CD4-positive, alpha-beta T cell treated with Interleukin-10 for 1 hour (primary cell): ENCODE measurements at regions not wholly inside any gene's neighbourhood (a gene's known extent, or its start where the extent isn't known, plus 50 kb on each side); places are given as distances from the start of the nearest gene placed in this dataset.
"Not testable (repeated sequence)": the region's sequence is repeated elsewhere in the genome, so short reads cannot be mapped to it uniquely, and the experiment has no call there.

ENCODE experiments used
- DNase-seq: peaks from one replicate; pipeline ENCODE4 v3.0.0-alpha.2; 2020

DNA sequence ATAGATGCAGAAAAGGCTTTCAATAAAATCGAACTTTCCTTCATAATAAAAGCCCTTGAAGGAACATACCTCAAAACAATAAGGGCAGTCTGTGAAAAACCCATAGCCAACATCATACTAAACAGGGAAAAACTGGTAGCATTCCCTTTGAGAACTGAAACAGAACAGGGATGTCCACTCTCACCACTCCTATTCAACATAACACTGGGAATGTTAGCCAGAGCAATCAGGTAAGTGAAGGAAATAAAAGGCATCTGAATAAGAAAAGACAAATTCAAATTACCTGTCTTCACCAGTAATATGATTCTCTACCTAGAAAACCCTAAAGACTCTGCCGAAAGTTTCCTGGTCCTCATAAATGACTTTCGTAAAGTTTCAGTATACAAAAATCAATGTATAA, 861.0 kb upstream of the VRK2 start:
- DNase-seq, result no peak

DNA sequence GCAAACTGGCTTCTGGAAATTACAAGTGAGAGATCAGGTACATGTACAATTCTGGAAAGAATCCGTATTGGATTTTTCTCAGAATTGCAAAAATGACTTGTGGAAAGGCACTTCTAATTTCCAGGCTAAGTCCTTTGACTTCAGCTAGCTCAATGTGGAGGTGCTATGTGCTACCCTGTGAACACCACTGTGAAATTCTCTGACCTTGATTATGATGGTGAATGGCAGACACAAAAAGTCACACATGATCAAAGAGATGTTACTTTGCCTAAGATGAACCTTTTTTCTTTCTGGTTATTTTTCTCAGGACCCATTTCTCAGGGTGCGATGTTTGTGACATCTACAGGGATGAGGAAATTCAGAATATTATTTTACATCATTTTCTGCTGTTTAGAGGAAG, 856.6 kb upstream of the VRK2 start:
- no peak for DNase-seq

DNA sequence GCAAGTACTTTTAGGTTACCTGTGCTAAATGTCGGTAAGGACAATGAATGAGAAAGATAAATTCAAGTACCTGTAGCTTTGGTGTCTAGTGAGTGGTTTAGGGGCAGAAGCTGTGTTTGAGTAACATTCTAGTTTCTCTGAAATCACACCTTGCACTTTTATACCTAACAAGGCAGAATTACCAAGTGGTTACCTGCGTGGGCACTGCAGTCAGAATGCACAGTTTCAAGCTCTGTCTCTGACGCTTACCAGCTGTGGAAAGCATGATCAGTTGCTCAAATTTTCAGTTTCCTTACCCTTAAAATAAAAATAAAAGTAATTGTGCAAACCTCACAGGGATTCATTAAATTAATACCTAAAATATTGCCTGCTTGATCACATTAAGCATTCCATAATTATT, 846.9 kb upstream of the VRK2 start:
- DNase-seq, result no peak

DNA sequence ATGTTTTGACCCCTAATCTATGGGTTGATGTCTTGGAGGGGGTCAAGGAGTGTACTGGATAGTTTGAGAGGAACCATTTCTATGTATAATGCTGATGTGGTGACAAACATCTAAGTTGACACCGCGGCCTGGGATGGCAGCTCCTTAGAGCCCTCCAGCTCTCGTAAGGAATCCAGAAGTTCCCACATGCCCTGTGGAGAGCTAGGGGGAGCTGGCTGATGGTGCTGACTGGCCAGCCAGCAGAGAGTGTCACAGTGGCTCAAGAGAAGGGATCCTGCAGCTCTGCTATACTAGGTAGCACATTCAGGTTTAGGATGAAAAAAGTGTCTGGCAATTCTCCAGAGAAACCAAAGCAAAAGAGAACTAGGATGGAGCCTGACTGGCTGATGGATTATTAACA, 842.2 kb upstream of the VRK2 start:
- no peak for DNase-seq

DNA sequence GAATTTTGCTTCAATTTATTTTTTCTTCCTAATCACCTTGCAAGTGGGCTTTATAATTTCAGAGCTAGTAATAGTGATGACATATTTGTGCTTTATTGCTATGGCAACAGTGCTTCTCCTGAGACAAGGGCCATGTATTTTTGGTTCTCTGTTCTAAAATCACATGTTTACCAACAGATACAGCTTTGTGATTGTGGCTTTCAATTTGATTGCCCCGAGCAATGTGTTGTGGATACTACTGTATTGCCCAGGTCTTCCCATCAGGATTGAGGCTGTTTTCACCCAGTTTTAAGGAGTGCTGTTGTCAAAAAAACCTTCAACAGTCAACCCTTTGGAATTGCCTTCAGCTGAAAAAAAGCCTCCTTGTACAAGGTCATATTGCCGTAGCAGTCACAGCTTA, 841.4 kb upstream of the VRK2 start:
- DNase-seq, result no peak

DNA sequence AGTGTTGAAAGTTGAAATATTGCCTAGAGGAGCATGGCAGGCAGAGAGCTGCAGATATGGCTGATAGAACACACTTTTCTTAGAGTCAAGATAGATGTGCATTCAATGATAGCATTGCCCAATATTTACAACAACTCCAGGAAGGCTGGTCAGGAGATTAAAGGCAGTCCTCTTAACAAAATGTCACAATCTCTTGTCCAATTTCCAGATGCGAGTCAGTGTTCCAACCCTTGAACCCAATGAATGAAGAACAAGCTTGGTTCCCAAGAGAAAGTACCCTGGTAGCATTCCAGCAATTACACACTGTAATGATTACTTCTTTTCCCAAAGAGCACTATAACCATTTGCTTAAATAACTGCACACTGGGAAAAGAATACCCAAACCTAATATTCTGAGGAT, 839.4 kb upstream of the VRK2 start:
- DNase-seq, result no peak

DNA sequence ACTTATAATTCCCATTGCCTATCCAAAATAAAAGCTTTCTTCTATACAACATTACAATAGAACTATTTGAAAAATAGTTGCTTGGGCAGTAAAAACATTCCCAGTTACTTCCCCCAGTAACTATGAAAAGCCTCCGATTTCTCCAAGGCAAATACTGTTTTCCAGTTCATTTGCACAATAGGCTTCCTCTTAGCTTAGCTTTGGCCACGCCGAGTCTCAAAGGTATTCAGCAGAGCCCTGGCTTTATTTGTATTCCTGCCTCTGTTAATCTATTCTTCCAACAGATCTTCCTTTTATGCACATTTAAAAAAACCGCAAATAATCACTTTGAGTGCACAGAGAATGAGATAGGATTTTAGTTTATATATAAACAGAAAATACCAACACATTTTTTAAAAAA, 836.8 kb upstream of the VRK2 start:
- DNase-seq, result no peak

DNA sequence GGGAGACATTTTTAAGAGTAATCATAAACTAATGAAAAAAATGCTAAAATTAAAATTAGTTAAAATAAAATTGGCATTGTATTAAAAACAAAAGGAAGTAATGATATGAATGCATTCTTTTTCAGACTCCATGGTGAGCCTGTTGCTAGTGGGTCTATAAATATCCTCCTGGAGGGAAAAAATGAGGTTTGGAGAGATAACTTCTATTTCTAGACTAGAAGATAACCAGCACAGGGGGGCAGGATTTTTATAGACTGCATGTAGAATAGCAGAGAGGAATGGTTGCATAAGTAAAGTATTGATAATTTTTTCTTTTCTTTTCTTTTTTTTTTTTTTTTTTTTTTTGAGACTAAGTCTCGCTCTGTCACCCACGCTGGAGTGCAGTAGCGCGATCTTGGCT, 835.8 kb upstream of the VRK2 start:
- DNase-seq, result no peak

DNA sequence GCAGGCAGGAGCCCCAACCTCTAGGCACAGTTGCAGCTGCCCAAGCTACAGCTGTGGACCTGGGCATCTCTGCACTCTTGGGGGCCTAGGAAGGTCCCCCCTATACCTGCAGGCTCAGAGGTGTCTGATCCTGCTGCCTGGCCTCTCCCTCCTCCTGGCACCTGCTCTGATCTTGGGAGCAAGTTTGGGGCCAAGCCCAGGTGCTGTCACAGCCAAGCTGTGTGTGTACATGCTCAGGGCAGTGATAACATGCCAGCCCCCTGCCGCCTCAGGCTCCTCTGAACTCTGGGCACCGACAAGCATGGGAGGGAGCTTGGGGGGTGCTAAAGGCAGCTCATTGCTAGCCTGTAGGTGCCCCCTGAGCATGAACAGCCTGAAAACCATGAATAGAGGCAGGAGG, 829.6 kb upstream of the VRK2 start:
- DNase-seq, result no peak

DNA sequence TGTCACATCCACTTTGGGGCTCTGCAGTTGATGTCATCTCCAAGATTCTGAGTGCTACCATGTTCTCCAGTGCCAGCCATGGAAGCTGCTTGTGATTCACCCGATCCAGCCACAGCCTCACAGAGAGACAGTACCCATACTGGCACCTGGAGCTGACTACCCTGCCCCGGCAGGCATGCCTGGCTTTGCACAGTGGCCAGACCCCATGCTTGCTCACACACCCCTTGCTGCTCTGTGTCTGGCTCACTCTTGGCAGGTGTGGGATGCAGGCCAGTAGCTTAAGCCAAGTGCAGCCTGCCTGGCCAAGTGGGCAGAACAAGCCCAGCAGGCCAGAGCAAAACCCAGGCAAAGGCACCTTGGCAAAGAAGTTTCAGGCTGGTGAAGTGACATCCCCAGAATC, 828.4 kb upstream of the VRK2 start:
- DNase-seq, result no peak

DNA sequence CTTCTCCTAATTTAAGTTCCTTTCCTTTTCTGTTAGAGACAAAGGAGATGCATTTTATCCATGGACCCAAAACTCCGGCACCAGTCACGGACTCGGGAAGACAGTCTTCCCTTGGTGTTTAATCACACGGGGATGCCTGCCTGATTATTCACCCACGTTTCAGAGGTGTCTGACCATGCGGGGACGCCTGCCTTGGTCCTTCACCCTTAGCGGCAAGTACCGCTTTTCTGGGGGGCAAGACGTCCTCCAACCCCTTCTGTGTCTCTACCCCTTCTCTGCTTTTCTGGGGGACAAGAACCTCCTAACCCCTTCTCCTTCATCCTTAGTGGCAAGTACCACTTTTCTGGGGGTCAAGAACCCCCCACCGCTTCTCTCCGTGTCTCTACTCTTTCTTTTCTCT, 816.9 kb upstream of the VRK2 start:
- not testable (repeated sequence) for DNase-seq

DNA sequence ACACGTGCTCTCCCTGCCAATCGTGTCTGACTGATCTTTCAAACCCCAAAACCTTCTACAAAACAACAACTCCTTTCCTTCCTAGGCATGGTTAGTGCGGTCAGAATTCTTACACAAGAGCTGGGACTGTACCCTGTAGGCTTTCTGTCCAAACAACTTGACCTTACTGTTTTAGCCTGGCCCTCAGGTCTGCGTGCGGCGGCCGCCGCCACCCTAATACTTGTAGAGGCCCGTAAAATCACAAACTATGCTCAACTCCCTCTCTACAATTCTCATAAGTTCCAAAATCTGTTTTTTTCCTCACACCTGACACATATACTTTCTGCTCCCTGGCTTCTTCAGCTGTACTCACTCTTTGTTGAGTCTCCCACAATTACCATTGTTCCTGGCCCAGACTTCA, 814.3 kb upstream of the VRK2 start:
- not testable (repeated sequence) for DNase-seq

DNA sequence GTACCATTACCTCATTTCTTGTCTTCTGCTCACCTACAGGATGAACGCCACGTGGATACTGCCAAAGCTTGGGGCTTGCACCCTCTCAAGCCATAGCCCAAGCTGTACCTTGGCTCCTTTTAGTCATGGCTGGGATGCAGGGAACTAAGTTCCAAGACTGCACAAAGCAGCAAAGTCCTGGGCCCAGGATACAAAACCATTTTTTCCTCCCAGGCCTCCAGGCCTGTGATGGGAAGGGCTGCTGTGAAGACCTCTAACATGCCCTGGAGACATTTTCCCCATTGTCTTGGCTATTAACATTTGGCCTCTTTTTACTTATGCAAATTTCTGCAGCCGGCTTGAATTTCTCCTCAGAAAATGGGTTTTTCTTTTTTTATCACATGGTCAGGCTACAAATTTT, 795.1 kb upstream of the VRK2 start:
- DNase-seq, result not testable (repeated sequence)

DNA sequence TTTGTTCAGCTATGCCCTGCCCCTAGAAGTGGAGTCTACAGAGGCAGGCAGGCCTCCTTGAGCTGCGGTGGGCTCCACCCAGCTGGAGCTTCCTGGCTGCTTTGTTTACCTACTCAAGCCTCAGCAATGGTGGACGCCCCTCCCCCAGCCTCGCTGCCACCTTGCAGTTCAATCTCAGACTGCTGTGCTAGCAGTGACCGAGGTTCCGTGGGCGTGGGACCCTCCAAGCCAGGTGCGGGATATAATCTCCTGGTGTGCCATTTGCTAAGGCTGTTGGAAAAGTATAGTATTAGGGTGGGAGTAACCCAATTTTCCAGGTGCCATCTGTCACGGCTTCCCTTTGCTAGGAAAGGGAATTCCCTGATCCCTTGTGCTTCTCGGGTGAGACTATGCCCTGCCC, 770.2 kb upstream of the VRK2 start:
- not testable (repeated sequence) for DNase-seq

DNA sequence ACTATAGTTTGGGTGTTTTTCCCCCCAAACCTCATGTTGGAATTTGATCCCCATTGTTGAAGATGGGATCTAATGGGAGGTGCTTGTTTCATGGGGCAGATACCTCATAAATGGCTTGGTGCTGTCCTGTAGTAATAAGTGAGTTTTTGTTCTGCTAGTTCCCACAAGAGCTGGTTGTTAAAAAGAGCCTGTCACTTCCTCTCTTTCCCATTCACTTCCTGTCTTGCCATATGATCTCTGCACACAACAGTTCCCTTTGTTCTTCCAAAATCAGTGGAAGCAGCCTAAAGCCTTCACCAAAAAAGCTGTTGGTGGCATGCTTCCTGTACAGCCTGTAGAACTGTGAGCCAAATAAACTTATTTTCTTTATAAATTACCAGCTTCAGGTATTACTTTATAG, 768.2 kb upstream of the VRK2 start:
- no peak for DNase-seq

DNA sequence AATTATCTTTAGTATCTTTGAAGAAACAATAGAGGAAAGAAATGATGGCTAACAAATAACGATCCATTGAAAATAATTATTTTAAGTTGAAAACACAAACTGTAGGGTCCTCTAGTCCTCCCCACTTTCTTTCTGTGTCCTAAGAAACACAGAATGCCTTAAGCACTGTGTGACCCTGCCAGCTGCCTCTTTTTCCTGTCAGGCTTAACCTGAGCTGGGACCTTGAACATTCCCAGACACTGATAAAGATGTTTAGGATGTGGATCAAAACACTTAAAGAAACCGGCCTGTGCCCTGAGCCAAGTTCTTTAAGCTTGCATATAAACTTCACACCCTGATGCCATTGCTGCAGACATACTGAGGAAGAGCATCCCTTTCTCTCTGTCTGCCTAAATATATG, 755.4 kb upstream of the VRK2 start:
- DNase-seq, result no peak

DNA sequence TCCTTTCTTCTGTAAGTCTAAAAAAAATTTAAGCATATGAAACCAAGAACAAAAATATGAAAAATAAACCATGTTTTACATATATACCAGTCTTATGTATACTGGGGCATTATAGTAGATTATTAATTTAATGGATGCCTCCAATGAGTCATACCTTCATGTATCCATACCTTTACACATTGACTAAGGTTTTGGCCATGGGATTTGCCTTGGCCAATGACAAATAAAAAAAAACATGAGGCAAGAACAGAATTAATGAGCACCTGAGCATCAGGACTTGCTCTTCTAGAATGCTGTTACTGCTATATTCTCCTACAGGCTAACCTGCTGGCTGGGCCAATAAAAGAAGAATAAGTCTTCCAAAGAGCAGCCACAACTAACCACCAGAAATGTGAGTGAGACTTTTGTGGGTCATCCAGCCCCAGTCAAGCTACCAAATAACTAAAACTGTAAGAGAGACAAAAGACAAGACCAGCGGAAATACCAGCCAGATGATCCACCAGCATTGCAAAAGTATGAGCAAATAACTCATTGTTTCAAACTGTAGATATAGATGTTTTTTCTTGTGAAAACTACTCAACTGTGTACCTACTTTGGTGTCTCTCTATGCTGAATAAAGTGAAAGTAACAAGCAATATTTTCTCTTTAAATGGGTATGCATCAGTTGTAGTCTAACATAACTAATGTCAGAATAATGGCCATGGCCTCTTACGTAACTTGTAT, 749.6 kb upstream of the VRK2 start:
- DNase-seq, result no peak

DNA sequence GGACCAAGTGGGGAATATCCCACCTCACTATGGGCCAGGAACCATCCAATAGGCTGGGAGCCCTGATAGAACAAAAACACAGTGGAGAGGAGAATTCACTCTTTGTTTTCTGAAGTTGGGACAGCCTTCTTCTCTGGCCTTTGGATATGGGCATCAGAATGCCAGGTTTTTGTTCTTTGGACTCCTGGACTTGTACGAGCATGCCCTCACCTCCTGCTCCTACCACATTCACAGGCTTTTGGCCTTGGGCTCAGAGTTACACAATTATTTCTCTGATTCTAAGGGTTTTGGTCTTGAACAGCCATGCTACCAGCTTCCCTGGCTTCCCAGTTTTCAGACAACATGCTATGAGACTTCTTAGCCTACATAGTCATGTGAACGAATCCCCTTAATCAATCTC, 732.9 kb upstream of the VRK2 start:
- DNase-seq, result no peak

DNA sequence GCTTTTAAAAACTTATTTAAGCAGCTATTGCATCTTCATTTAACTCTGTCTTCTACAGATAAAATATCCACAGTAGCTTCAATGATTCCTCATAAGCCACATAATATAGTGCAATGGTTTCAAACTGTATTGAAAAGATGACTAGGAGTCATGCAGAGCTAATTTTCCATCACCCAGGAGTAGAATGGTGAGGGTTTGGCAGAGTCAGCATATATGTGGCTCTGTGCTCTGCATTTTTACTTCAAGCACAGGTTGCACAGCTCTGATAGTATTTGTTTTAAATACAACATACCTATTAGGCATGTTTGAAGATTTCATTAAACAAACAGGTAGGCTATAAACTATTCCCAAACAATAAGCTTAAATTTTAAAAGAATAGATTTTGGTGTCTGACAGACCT, 731.9 kb upstream of the VRK2 start:
- no peak for DNase-seq

DNA sequence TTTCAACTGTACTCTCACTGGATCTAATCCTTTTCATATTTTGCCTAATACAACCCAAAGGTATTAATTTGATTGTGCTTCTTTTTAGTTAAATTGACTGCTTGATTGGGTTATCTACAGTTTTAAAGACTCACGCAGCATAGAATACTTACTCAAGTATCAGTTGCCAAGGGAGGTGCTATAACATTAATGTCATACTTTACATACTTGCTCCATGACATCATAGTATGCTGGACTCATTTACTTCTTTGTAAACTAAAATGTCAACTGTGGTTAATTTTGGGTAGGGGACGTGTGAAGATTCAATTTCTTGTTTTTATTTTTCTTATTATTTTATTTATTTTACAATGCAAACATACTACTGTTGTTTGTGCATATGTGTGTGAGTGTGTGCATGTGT, 716.2 kb upstream of the VRK2 start:
- DNase-seq, result no peak

DNA sequence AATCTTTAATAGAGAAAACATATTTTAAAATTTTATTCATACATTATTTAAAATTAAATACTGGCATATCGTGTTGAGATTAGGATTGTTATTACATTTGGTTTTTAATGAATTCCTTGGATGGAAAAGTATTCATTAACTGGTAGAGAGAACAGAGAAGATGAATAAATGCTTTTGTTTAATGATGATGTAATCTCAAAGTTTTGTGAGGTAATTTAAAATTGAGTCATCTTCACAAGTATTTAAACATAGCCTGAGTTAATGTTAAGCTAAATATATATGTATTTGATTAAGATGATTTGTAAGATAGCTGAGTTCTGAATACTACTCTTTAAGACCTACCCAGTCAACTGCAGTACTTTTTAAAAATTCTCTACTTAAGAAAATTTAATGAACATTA, 713.4 kb upstream of the VRK2 start:
- no peak for DNase-seq

DNA sequence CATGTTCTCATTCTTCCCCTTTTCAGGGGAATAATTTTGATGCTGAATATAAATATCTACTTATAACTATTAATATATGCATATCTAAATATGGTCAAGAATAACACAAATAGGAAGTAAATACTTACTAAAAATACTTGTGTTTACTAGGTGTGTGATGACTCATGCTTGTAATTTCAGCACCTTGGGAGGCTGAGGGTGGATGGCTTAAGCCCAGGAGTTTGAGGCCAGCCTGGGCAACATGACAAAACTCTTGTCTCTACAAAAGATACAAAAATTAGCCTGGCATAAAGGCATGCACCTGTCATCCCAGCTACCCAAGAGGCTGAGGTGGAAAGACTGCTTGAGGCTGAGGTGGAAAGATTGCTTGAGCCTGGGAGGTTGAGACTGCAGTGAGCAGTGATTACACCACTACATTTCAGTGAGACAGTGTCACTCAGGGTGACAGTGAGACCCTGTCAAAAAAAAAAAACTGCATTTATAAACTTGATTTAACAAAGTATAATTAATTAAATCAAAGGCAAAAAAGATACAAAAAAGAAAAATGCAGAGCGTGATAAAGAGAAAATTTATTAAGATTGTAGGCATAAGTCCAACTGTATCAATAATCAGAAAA, 703.1 kb upstream of the VRK2 start:
- DNase-seq, result no peak

DNA sequence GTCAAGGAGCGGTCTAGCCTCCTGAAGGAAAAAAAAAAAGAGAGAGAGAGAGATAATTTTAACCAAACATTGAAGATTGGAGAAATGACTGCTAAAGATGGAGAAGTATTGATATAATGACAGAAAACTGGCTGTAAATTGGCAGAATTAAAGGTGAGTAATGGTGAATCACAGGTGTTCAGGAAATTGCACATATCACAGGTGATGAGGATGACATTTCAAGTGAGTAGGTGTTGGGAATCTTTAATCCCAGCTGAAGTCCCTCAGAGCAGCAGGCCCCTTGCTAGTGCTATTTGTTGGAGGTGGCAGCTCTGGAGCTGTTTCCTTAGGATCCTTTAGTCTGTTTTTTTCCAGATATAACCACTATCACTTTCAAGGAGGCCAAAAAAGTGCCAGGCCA, 678.4 kb upstream of the VRK2 start:
- no peak for DNase-seq

DNA sequence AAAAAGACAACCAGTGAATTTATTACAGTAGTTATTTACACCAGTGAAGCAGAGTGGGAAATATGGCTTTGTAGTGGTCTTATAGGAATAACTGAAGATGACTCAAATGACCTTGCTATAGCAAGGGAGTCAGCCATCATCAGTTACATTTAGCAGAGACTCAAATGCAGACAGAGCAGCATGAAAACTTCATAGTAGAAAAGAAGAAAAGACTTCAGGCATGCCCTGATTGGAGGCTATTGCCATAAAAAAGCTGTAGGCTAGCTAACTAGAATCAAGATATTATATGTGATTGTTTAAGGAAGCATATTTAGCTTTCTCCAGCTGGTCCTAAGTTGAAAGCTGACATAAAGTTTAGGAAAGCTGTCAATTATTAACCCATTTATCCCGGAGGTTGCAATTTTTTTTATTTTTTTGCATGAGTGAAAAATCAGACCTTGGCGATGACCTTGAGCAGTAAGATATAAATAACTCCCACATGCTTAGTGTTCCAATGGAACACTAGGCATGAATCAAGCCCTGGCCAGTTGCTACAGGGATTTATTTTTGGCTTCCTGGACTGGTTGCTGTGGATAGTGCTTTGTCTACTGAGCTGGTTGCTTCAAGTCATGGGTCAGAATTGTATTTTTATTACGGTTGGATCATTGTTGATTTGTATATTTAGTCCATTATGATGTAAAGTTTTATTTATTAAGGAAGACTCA, 675.6 kb upstream of the VRK2 start:
- DNase-seq, result no peak
